Common myeloid progenitor, CD34-positive (primary cell): ENCODE measurements at regions not wholly inside any gene's neighbourhood (a gene's known extent, or its start where the extent isn't known, plus 50 kb on each side); places are given as distances from the start of the nearest gene placed in this dataset.
"Not testable (repeated sequence)": the region's sequence is repeated elsewhere in the genome, so short reads cannot be mapped to it uniquely, and the experiment has no call there.

Source experiments
- CTCF ChIA-PET: fragments of 350-600 bp; sonication (Branson Sonifier 250); formaldehyde crosslinking; loops from one replicate; lab custom pipeline; 2021; ENCODE audit warnings: antibody characterized with exemption; lab: Charles Lee
- POLR2A ChIA-PET: fragments of 350-600 bp; sonication (Branson Sonifier 250); formaldehyde crosslinking; loops from one replicate; lab custom pipeline; 2021; ENCODE audit warnings: antibody characterized with exemption; lab: Charles Lee
- DNase-seq, 3 donors: peaks; one replicate each; pipeline versions ENCODE4 v3.0.0 to v3.0.0-alpha.2; 2013
- H3K27ac ChIP-seq, 2 experiments: 1 replicate in 1 of 2; 2 replicates in 1 of 2; pipeline ENCODE4 v1.7.0; 2013; ENCODE audit warnings: inconsistent platforms in 2 of 2, low read length in 2 of 2, mild to moderate bottlenecking in 2 of 2, low read depth in 1 of 2, moderate library complexity in 1 of 2; ENCODE audit not compliant: severe bottlenecking in 2 of 2, insufficient read depth in 1 of 2, poor library complexity in 1 of 2
- H3K27me3 ChIP-seq, 5 experiments: replicated peaks in 2 of 5; 1 replicate in 3 of 5; 2 replicates in 2 of 5; pipeline versions ENCODE4 v1.6.1 to v1.7.0; 2013; ENCODE audit warnings: low read length in 4 of 5, mild to moderate bottlenecking in 2 of 5, moderate library complexity in 2 of 5, inconsistent platforms in 1 of 5; ENCODE audit not compliant: insufficient read depth in 5 of 5, control insufficient read depth in 4 of 5
- H3K36me3 ChIP-seq, 4 experiments: 1 replicate in 2 of 4; 2 replicates in 2 of 4; pipeline versions ENCODE4 v1.6.1 to v1.7.0; 2013; ENCODE audit warnings: low read length in 3 of 4, control low read depth in 1 of 4, mild to moderate bottlenecking in 1 of 4; ENCODE audit not compliant: control insufficient read depth in 4 of 4, insufficient read depth in 4 of 4
- H3K4me1 ChIP-seq, 4 experiments: 1 replicate in 3 of 4; 2 replicates in 1 of 4; pipeline versions ENCODE4 v1.6.1 to v1.7.1; 2013; ENCODE audit warnings: low read length in 3 of 4, mild to moderate bottlenecking in 3 of 4, control low read depth in 1 of 4, inconsistent platforms in 1 of 4, moderate library complexity in 1 of 4; ENCODE audit not compliant: control insufficient read depth in 4 of 4, insufficient read depth in 4 of 4; ENCODE audit errors: control extremely low read depth in 1 of 4
- H3K4me3 ChIP-seq, 7 experiments: 1 replicate in 4 of 7; 2 replicates in 3 of 7; pipeline versions ENCODE4 v1.5.1 to v1.7.0; 2013; ENCODE audit warnings: mild to moderate bottlenecking in 7 of 7, low read length in 6 of 7, moderate library complexity in 6 of 7, inconsistent platforms in 2 of 7, low read depth in 2 of 7, control low read depth in 1 of 7; ENCODE audit not compliant: insufficient read depth in 4 of 7, control insufficient read depth in 1 of 7; ENCODE audit errors: extremely low read depth in 1 of 7
- H3K9me3 ChIP-seq, 5 experiments: 1 replicate in 4 of 5; 2 replicates in 1 of 5; pipeline versions ENCODE4 v1.6.1 to v1.7.1; 2013; ENCODE audit warnings: low read length in 4 of 5, mild to moderate bottlenecking in 2 of 5, inconsistent platforms in 1 of 5, low read depth in 1 of 5, moderate library complexity in 1 of 5; ENCODE audit not compliant: control insufficient read depth in 4 of 5, insufficient read depth in 2 of 5; ENCODE audit errors: control extremely low read depth in 1 of 5
- WGBS: methylation state at CpG from one replicate; pipeline ENCODE4 v1.1.5; 2013; ENCODE audit not compliant: insufficient coverage; 5-methylcytosine and 5-hydroxymethylcytosine counted together

GRCh38 chr3:174477491-174477890, 381.6 kb upstream of the NAALADL2 start:
- Histone ChIP-seq H3K9me3 (no peaks in the 10 kb centered on the region), H3K27me3 (no peaks in the 10 kb centered on the region), H3K36me3 (no peaks in the 10 kb centered on the region), H3K4me1 (no peaks in the 10 kb centered on the region), H3K27ac (no peak overlapping the region), H3K4me3 (no peak overlapping the region)
- ChIA-PET CTCF (no interaction called here), POLR2A (no interaction called here)
- no peak for DNase-seq
- WGBS = no CpG with 5 or more reads among the region's 1 CpG

- no peaks in the 10 kb centered on the region for H3K36me3 ChIP-seq
- CTCF ChIA-PET = no interaction called here
- POLR2A ChIA-PET = no interaction called here
- H3K4me3 ChIP-seq = no peak overlapping the region
- H3K9me3 ChIP-seq = no peaks in the 10 kb centered on the region
- no peak for DNase-seq
- H3K27me3 ChIP-seq = no peaks in the 10 kb centered on the region
- no peak overlapping the region for H3K27ac ChIP-seq
- 75% methylated on average over 1 of the region's 2 CpGs for WGBS
- H3K4me1 ChIP-seq = no peaks in the 10 kb centered on the region
Measured at GRCh38 chr3:174480767-174481166, 378.4 kb upstream of the NAALADL2 start.

GRCh38 chr3:174482541-174482940, 376.6 kb upstream of the NAALADL2 start:
- no peak overlapping the region for H3K27ac ChIP-seq
- no peaks in the 10 kb centered on the region for H3K27me3 ChIP-seq
- H3K9me3 ChIP-seq = no peaks in the 10 kb centered on the region
- H3K36me3 ChIP-seq = no peaks in the 10 kb centered on the region
- no CpG with 5 or more reads among the region's 1 CpG for WGBS
- POLR2A ChIA-PET = no interaction called here
- no peak for DNase-seq
- no peak overlapping the region for H3K4me3 ChIP-seq
- H3K4me1 ChIP-seq = no peaks in the 10 kb centered on the region
- CTCF ChIA-PET = no interaction called here

- H3K4me3 ChIP-seq = no peak overlapping the region
- H3K9me3 ChIP-seq = peaks cover 0 to under 1% (median 0%) of the 10 kb centered on the region in 5 experiments
- H3K27me3 ChIP-seq = no peaks in the 10 kb centered on the region
- no peak for DNase-seq
- H3K4me1 ChIP-seq = no peaks in the 10 kb centered on the region
- CTCF ChIA-PET = no interaction called here
- no CpG with 5 or more reads among the region's 1 CpG for WGBS
- POLR2A ChIA-PET = no interaction called here
- H3K36me3 ChIP-seq = no peaks in the 10 kb centered on the region
- no peak overlapping the region for H3K27ac ChIP-seq
Measured at GRCh38 chr3:174483254-174483653, 375.9 kb upstream of the NAALADL2 start.

- H3K4me1 ChIP-seq, CTCF ChIA-PET, H3K36me3 ChIP-seq, DNase-seq, H3K4me3 ChIP-seq, H3K27ac ChIP-seq, H3K9me3 ChIP-seq, POLR2A ChIA-PET, H3K27me3 ChIP-seq: not testable (repeated sequence)
- WGBS = no CpG with 5 or more reads among the region's 7 CpGs
Measured at GRCh38 chr3:174483856-174484255, 375.3 kb upstream of the NAALADL2 start.

- 100% methylated on average over 1 of the region's 2 CpGs for WGBS
- peaks cover 0 to 5% (median 0%) of the 10 kb centered on the region in 5 experiments for H3K9me3 ChIP-seq
- H3K4me1 ChIP-seq = no peaks in the 10 kb centered on the region
- ChIA-PET POLR2A (no interaction called here), CTCF (no interaction called here)
- H3K27me3 ChIP-seq = no peaks in the 10 kb centered on the region
- H3K4me3 ChIP-seq = no peak overlapping the region
- no peaks in the 10 kb centered on the region for H3K36me3 ChIP-seq
- no peak for DNase-seq
- H3K27ac ChIP-seq = no peak overlapping the region
Measured at GRCh38 chr3:174488527-174488926, 370.6 kb upstream of the NAALADL2 start.

GRCh38 chr3:174495311-174495710, 363.8 kb upstream of the NAALADL2 start:
- ChIA-PET POLR2A (no interaction called here), CTCF (interaction anchor here (1.0 kb wide), 1 partner anchor 30 kb away, joined by 3 read pairs; no protein-coding TSS in a partner anchor)
- H3K9me3 ChIP-seq = no peaks in the 10 kb centered on the region
- no peak overlapping the region for H3K27ac ChIP-seq
- no peaks in the 10 kb centered on the region for H3K36me3 ChIP-seq
- H3K4me1 ChIP-seq = no peaks in the 10 kb centered on the region
- DNase-seq = peak in 1 of 3 donors; percentile 3
- H3K4me3 ChIP-seq = no peak overlapping the region
- no peaks in the 10 kb centered on the region for H3K27me3 ChIP-seq
- WGBS = 18% methylated on average over 3 of the region's 4 CpGs
